HCT116 (cell line): ENCODE measurements at regions not wholly inside any gene's neighbourhood (a gene's known extent, or its start where the extent isn't known, plus 50 kb on each side); places are given as distances from the start of the nearest gene placed in this dataset.

Source experiments
- ATAC-seq: fragments of 200-7000 bp; cut with Tn5 transposase; 2 replicates; pipeline ENCODE4 v1.9.1; 2020; ENCODE audit warnings: mild to moderate bottlenecking, moderate library complexity
- BruUV-seq: library from RNA; stranded (reverse); fragments of 400-500 nt; replicated peaks from 2 replicates; lab custom pipeline; 2021; lab: Mats Ljungman, UMichigan
- CTCF ChIA-PET: fragments of 300-600 bp; sonication (Branson Sonifier 250); formaldehyde crosslinking; loops from one replicate; lab custom pipeline; 2021; ENCODE audit warnings: antibody characterized with exemption; lab: Charles Lee
- POLR2A ChIA-PET: fragments of 300-600, 350-600 bp; sonication (Branson Sonifier 250); formaldehyde crosslinking; loops from one replicate; lab custom pipeline; 2021; ENCODE audit warnings: antibody characterized with exemption; lab: Charles Lee
- RAD21 ChIA-PET, 2 experiments: fragments of 300-600 bp; sonication (Branson Sonifier 250); formaldehyde crosslinking; loops; one replicate each; lab custom pipeline; 2023; ENCODE audit warnings: low total read pairs in 2 of 2; ENCODE audit not compliant: uncharacterized antibody in 2 of 2, unreplicated experiment in 2 of 2, low non-redundant PET in 1 of 2; lab: Charles Lee
- DNase-seq: peaks from one replicate; pipeline ENCODE4 v3.0.0-alpha.2; 2010; ENCODE audit warnings: low read depth, low spot score
- H2AFZ ChIP-seq: fragments of 200-600 bp; shearing (Covaris generic), sonication (generic); 2 replicates; pipeline ENCODE4 v1.6.1; 2017; ENCODE audit warnings: low read depth, mixed run types, mixed read lengths, antibody characterized with exemption, low read length; ENCODE audit not compliant: poor library complexity, severe bottlenecking
- H3K27ac ChIP-seq: 2 replicates; pipeline ENCODE4 v1.5.1; 2012; ENCODE audit warnings: low read depth, low read length
- H3K27me3 ChIP-seq: fragments of 200-600 bp; sonication (generic); 2 replicates; pipeline ENCODE4 v1.6.1; 2016; ENCODE audit warnings: mixed run types, low read length, mixed read lengths; ENCODE audit not compliant: insufficient read depth
- H3K36me3 ChIP-seq, 2 experiments: fragments of 200-500 bp in 1 of 2; fragments of 200-600 bp in 1 of 2; sonication (Bioruptor generic) in 1 of 2; sonication (generic) in 1 of 2; 2 replicates each; pipeline versions ENCODE4 v1.5.1 to v1.6.1; 2014 to 2016; ENCODE audit warnings: low read length in 2 of 2, inconsistent platforms in 1 of 2, mixed read lengths in 1 of 2, mixed run types in 1 of 2; ENCODE audit not compliant: insufficient read depth in 2 of 2, control insufficient read depth in 1 of 2
- H3K4me1 ChIP-seq, 2 experiments: fragments of 200-600 bp in 1 of 2; sonication (generic) in 1 of 2; 2 replicates each; pipeline versions ENCODE4 v1.5.1 to v1.6.1; 2012 to 2017; ENCODE audit warnings: low read length in 2 of 2, inconsistent platforms in 1 of 2, mild to moderate bottlenecking in 1 of 2, mixed read lengths in 1 of 2, mixed run types in 1 of 2, moderate library complexity in 1 of 2; ENCODE audit not compliant: insufficient read depth in 2 of 2, control insufficient read depth in 1 of 2
- H3K4me2 ChIP-seq: fragments of 200-600 bp; sonication (generic); 2 replicates; pipeline ENCODE4 v1.6.1; 2017; ENCODE audit warnings: mixed run types, low read length, mixed read lengths
- H3K4me3 ChIP-seq, 2 experiments: fragments of 200-600 bp in 1 of 2; sonication (generic) in 1 of 2; replicated peaks in 1 of 2; 2 replicates each; pipeline ENCODE4 v1.5.1; 2011 to 2016; ENCODE audit warnings: low read length in 2 of 2, control low read depth in 1 of 2, low read depth in 1 of 2, mild to moderate bottlenecking in 1 of 2, mixed read lengths in 1 of 2, mixed run types in 1 of 2
- H3K79me2 ChIP-seq: fragments of 200-600 bp; sonication (generic); 2 replicates; pipeline ENCODE4 v1.6.1; 2017; ENCODE audit warnings: mild to moderate bottlenecking, mixed run types, low read length, moderate library complexity, mixed read lengths; ENCODE audit not compliant: insufficient read depth
- H3K9ac ChIP-seq: fragments of 200-600 bp; sonication (generic); 2 replicates; pipeline ENCODE4 v1.6.1; 2016; ENCODE audit warnings: low read length, mixed read lengths
- H3K9me2 ChIP-seq: fragments of 200-600 bp; sonication (generic), shearing (Covaris generic); 2 replicates; pipeline ENCODE4 v1.6.1; 2017; ENCODE audit warnings: mixed run types, mild to moderate bottlenecking, moderate library complexity; ENCODE audit not compliant: insufficient read depth
- H3K9me3 ChIP-seq, 2 experiments: fragments of 200-500 bp in 1 of 2; fragments of 200-600 bp in 1 of 2; sonication (Bioruptor generic) in 1 of 2; sonication (generic) in 1 of 2; 2 replicates each; pipeline ENCODE4 v1.6.1; 2014 to 2017; ENCODE audit warnings: low read length in 2 of 2, mixed read lengths in 2 of 2, inconsistent platforms in 1 of 2, low read depth in 1 of 2, mild to moderate bottlenecking in 1 of 2, mixed run types in 1 of 2, moderate library complexity in 1 of 2; ENCODE audit not compliant: control insufficient read depth in 1 of 2, insufficient read depth in 1 of 2
- H4K20me1 ChIP-seq: fragments of 200-600 bp; sonication (generic), shearing (Covaris generic); 2 replicates; pipeline ENCODE4 v1.6.1; 2017; ENCODE audit warnings: mixed run types, mild to moderate bottlenecking, moderate library complexity; ENCODE audit not compliant: insufficient read depth
- ATF3 ChIP-seq: IDR thresholded peaks from 2 replicates; pipeline ENCODE4 v1.6.1; 2012
- CBX3 ChIP-seq: IDR thresholded peaks from 2 replicates; pipeline ENCODE4 v1.6.1; 2012; ENCODE audit warnings: low read depth
- CEBPB ChIP-seq: IDR thresholded peaks from 2 replicates; pipeline ENCODE4 v1.6.1; 2012; ENCODE audit warnings: low read depth
- EGR1 ChIP-seq: IDR thresholded peaks from 2 replicates; pipeline ENCODE4 v1.6.1; 2012; ENCODE audit warnings: low read depth
- EZH2 ChIP-seq: fragments of 200-600 bp; sonication (generic); IDR thresholded peaks from 2 replicates; pipeline ENCODE4 v1.6.1; 2017; ENCODE audit warnings: antibody characterized with exemption, mixed run types
- EZH2phosphoT487 ChIP-seq: fragments of 200-600 bp; IDR thresholded peaks from 2 replicates; pipeline ENCODE4 v1.6.1; 2018; ENCODE audit warnings: antibody characterized with exemption, borderline replicate concordance
- JUND ChIP-seq: IDR thresholded peaks from 2 replicates; pipeline ENCODE4 v1.6.1; 2012
- MAX ChIP-seq: IDR thresholded peaks from 2 replicates; pipeline ENCODE4 v1.6.1; 2012
- POLR2A ChIP-seq: IDR thresholded peaks from 2 replicates; pipeline ENCODE4 v1.7.0; 2011; ENCODE audit warnings: borderline replicate concordance; ENCODE audit not compliant: insufficient read depth, insufficient read length; ENCODE audit errors: extremely low read depth
- POLR2AphosphoS5 ChIP-seq: IDR thresholded peaks from 2 replicates; pipeline ENCODE4 v1.6.1; 2011; ENCODE audit warnings: mild to moderate bottlenecking, low read depth, low read length, moderate library complexity
- RAD21 ChIP-seq: IDR thresholded peaks from 2 replicates; pipeline ENCODE4 v1.6.1; 2012; ENCODE audit warnings: low read depth, mild to moderate bottlenecking
- REST ChIP-seq: IDR thresholded peaks from 2 replicates; pipeline ENCODE4 v1.6.1; 2012; ENCODE audit warnings: low read depth
- SIN3A ChIP-seq: IDR thresholded peaks from 2 replicates; pipeline ENCODE4 v1.6.1; 2012; ENCODE audit warnings: low read depth
- SP1 ChIP-seq: IDR thresholded peaks from 2 replicates; pipeline ENCODE4 v1.6.1; 2012; ENCODE audit warnings: low read depth
- SRF ChIP-seq: IDR thresholded peaks from 2 replicates; pipeline ENCODE4 v1.6.1; 2012; ENCODE audit warnings: low read depth
- TCF7L2 ChIP-seq: IDR thresholded peaks from 2 replicates; pipeline ENCODE4 v1.7.0; 2011; ENCODE audit warnings: borderline replicate concordance, inconsistent platforms; ENCODE audit not compliant: insufficient read depth, insufficient read length; ENCODE audit errors: extremely low read depth
- YY1 ChIP-seq: IDR thresholded peaks from 2 replicates; pipeline ENCODE4 v1.6.1; 2011; ENCODE audit warnings: low read length, low read depth, moderate library complexity, mild to moderate bottlenecking; ENCODE audit not compliant: insufficient replicate concordance; ENCODE audit errors: extremely low read depth
- ZFX ChIP-seq: fragments of 450-650 bp; IDR thresholded peaks from 2 replicates; pipeline ENCODE4 v1.6.1; 2017
- ZNF274 ChIP-seq: fragments of 200-500 bp; sonication (Bioruptor generic); IDR thresholded peaks from 2 replicates; pipeline ENCODE4 v1.6.1; 2014; ENCODE audit warnings: mild to moderate bottlenecking, low read depth, low read length, inconsistent platforms
- intact Hi-C: fragments of 100-400 bp; cut with micrococcal nuclease; formaldehyde crosslinking; loops from 2 replicates; pipeline ENCODE4 v1.10.0; 2022

- intact Hi-C loops, result no loop called here
- no peaks in the 10 kb centered on the region for H3K9me3 ChIP-seq
- H2AFZ ChIP-seq, result no peak overlapping the region
- H3K27me3 ChIP-seq, result no peaks in the 10 kb centered on the region
- no peak overlapping the region for H3K9ac ChIP-seq
- no peaks in the 10 kb centered on the region for H3K9me2 ChIP-seq
- H3K4me1 ChIP-seq, result no peaks in the 10 kb centered on the region
- H3K4me2 ChIP-seq, result no peak overlapping the region
- H3K36me3 ChIP-seq, result no peaks in the 10 kb centered on the region
- no peak overlapping the region for H3K4me3 ChIP-seq
- BruUV-seq, result no TSS peak
- CTCF ChIA-PET, result no interaction called here
- no peak overlapping the region for H3K27ac ChIP-seq
- RAD21 ChIA-PET, result no interaction called here
- no peaks in the 10 kb centered on the region for H4K20me1 ChIP-seq
- DNase-seq (no peak), ATAC-seq (no peak)
- TF ChIP-seq SP1, result no peak
- no peak for TF ChIP-seq EZH2
- TF ChIP-seq RAD21, result no peak
- no peak for TF ChIP-seq YY1
- TF ChIP-seq POLR2AphosphoS5, result no peak
- TF ChIP-seq JUND, result no peak
- no peak for TF ChIP-seq EGR1
- TF ChIP-seq CBX3, result no peak
- no peak for TF ChIP-seq CEBPB
- TF ChIP-seq SRF, result no peak
- TF ChIP-seq ZFX, result no peak
- TF ChIP-seq ZNF274, result no peak
- no peak for TF ChIP-seq EZH2phosphoT487
- TF ChIP-seq TCF7L2, result no peak
- TF ChIP-seq POLR2A, result no peak
- POLR2A ChIA-PET, result no interaction called here
- no peaks in the 10 kb centered on the region for H3K79me2 ChIP-seq
These were observed 519.1 kb downstream of the IQCM start for GRCh38 chr4:149296503-149296902.

- Histone ChIP-seq H3K9ac (no peak overlapping the region), H3K27me3 (no peaks in the 10 kb centered on the region), H3K4me2 (no peak overlapping the region), H3K36me3 (no peaks in the 10 kb centered on the region), H3K4me1 (no peaks in the 10 kb centered on the region), H3K9me3 (no peaks in the 10 kb centered on the region), H4K20me1 (no peaks in the 10 kb centered on the region; the same call in 1 of the 2 replicates), H2AFZ (no peak overlapping the region), H3K9me2 (no peaks in the 10 kb centered on the region), H3K27ac (no peak overlapping the region), H3K4me3 (no peak overlapping the region), H3K79me2 (no peaks in the 10 kb centered on the region)
- no TSS peak for BruUV-seq
- TF ChIP-seq ZNF274 (no peak), JUND (no peak), EZH2 (no peak), EGR1 (no peak), YY1 (no peak), ATF3 (no peak), POLR2AphosphoS5 (no peak), SIN3A (no peak), CBX3 (no peak), EZH2phosphoT487 (no peak), ZFX (no peak), RAD21 (no peak), MAX (no peak), REST (no peak), TCF7L2 (no peak), SP1 (no peak), POLR2A (no peak)
- RAD21 ChIA-PET, result no interaction called here
- POLR2A ChIA-PET, result no interaction called here
- intact Hi-C loops, result no loop called here
- DNase-seq, result no peak
- no peak for ATAC-seq
- CTCF ChIA-PET, result no interaction called here
These were observed 519.6 kb downstream of the IQCM start for GRCh38 chr4:149296084-149296483.
